Progenitor cell of endocrine pancreas (in vitro differentiated cells): ENCODE measurements at regions not wholly inside any gene's neighbourhood (a gene's known extent, or its start where the extent isn't known, plus 50 kb on each side); places are given as distances from the start of the nearest gene placed in this dataset.

Experiments used
- DNase-seq: peaks from one replicate; pipeline ENCODE4 v3.0.0; 2021; ENCODE audit warnings: low spot score; ENCODE audit not compliant: unreplicated experiment
- H3K27ac Mint-ChIP-seq: 2 replicates; pipeline ENCODE4 v1.8.0; 2021; ENCODE audit warnings: mild to moderate bottlenecking, moderate library complexity, mixed read lengths
- H3K27me3 Mint-ChIP-seq: 2 replicates; pipeline ENCODE4 v1.8.0; 2021; ENCODE audit warnings: mixed read lengths
- H3K36me3 Mint-ChIP-seq: 2 replicates; pipeline ENCODE4 v1.8.0; 2022; ENCODE audit warnings: mixed read lengths; ENCODE audit not compliant: insufficient read depth
- H3K4me1 Mint-ChIP-seq: 2 replicates; pipeline ENCODE4 v1.8.0; 2021; ENCODE audit warnings: low read depth, mixed read lengths
- H3K4me3 Mint-ChIP-seq: 2 replicates; pipeline ENCODE4 v1.8.0; 2021; ENCODE audit warnings: low read depth, mild to moderate bottlenecking, moderate library complexity, mixed read lengths
- H3K9me3 Mint-ChIP-seq: 2 replicates; pipeline ENCODE4 v1.8.0; 2021; ENCODE audit warnings: low read depth, mixed read lengths
- CTCF ChIP-seq: fragments of 200-600 bp; sonication (generic); IDR thresholded peaks from one replicate; pipeline ENCODE4 v1.5.0; 2021; ENCODE audit warnings: antibody characterized with exemption, mild to moderate bottlenecking; ENCODE audit not compliant: unreplicated experiment

- H3K4me3 Mint-ChIP-seq, result no peak overlapping the region
- peaks cover 21% of the 10 kb centered on the region for H3K4me1 Mint-ChIP-seq
- no peak overlapping the region for H3K27ac Mint-ChIP-seq
- H3K36me3 Mint-ChIP-seq, result no peaks in the 10 kb centered on the region
- no peak for DNase-seq
- H3K9me3 Mint-ChIP-seq, result peaks cover 4% of the 10 kb centered on the region
- H3K27me3 Mint-ChIP-seq, result peaks cover 9% of the 10 kb centered on the region
- no peak for TF ChIP-seq CTCF
These were observed 135.4 kb downstream of the SMIM20 start for GRCh38 chr4:26049447-26049846.

GRCh38 chr4:26050212-26050643 is 136.2 kb downstream of the SMIM20 start:
- Mint-ChIP-seq H3K9me3 (peaks cover 4% of the 10 kb centered on the region), H3K4me1 (peaks cover 21% of the 10 kb centered on the region), H3K27ac (no peak overlapping the region), H3K4me3 (no peak overlapping the region), H3K36me3 (no peaks in the 10 kb centered on the region), H3K27me3 (peaks cover 9% of the 10 kb centered on the region)
- no peak for DNase-seq
- TF ChIP-seq CTCF, result no peak

GRCh38 chr4:26050671-26051070 is 136.7 kb downstream of the SMIM20 start:
- Mint-ChIP-seq H3K4me1 (peaks cover 21% of the 10 kb centered on the region), H3K4me3 (no peak overlapping the region), H3K27ac (no peak overlapping the region), H3K27me3 (peaks cover 9% of the 10 kb centered on the region), H3K9me3 (peaks cover 4% of the 10 kb centered on the region), H3K36me3 (no peaks in the 10 kb centered on the region)
- DNase-seq, result no peak
- TF ChIP-seq CTCF, result no peak

- no peak overlapping the region for H3K27ac Mint-ChIP-seq
These were observed 137.2 kb downstream of the SMIM20 start for GRCh38 chr4:26051240-26051639.

GRCh38 chr4:26052663-26053541 is 138.9 kb downstream of the SMIM20 start:
- peaks cover 12% of the 10 kb centered on the region for H3K27me3 Mint-ChIP-seq
- no peak for DNase-seq
- H3K27ac Mint-ChIP-seq, result no peak overlapping the region
- peaks cover 21% of the 10 kb centered on the region for H3K4me1 Mint-ChIP-seq
- H3K9me3 Mint-ChIP-seq, result no peaks in the 10 kb centered on the region
- H3K36me3 Mint-ChIP-seq, result no peaks in the 10 kb centered on the region
- no peak for TF ChIP-seq CTCF
- no peak overlapping the region for H3K4me3 Mint-ChIP-seq

More at GRCh38 chr4:26051240-26051639, 137.2 kb downstream of the SMIM20 start:
- peaks cover 3% of the 10 kb centered on the region for H3K9me3 Mint-ChIP-seq
- no peak for DNase-seq
- no peaks in the 10 kb centered on the region for H3K36me3 Mint-ChIP-seq
- peaks cover 21% of the 10 kb centered on the region for H3K4me1 Mint-ChIP-seq
- TF ChIP-seq CTCF, result no peak
- H3K27me3 Mint-ChIP-seq, result peaks cover 9% of the 10 kb centered on the region
- H3K4me3 Mint-ChIP-seq, result no peak overlapping the region
